ENCODE measurements at regions not wholly inside any gene's neighbourhood (a gene's known extent, or its start where the extent isn't known, plus 50 kb on each side); places are given as distances from the start of the nearest gene placed in this dataset.

- Histone ChIP-seq H3K27me3 (peaks cover 39% of the 10 kb centered on the region), H3K36me3 (no peaks in the 10 kb centered on the region), H3K4me1 (no peaks in the 10 kb centered on the region), H3K4me3 (no peak overlapping the region), H3K9me3 (no peaks in the 10 kb centered on the region), H3K27ac (no peak overlapping the region)
- ATAC-seq, result no peak
- TF ChIP-seq EP300 (IDR thresholded peaks at IDR 0.05), result no peak
- no peak for TF ChIP-seq POLR2A (IDR thresholded peaks at IDR 0.05)
- no peak for TF ChIP-seq POLR2AphosphoS5 (IDR thresholded peaks at IDR 0.05)
- TF ChIP-seq CTCF (IDR thresholded peaks at IDR 0.05), result no peak
- 88 to 93% methylated on average over 8 to 13 of the region's 19 CpGs for WGBS, 2 donors (ENCODE audit: low coverage in 1 of 2)
Measured at GRCh38 chr17:79544142-79544914, 66.5 kb downstream of the RBFOX3 start.

- peaks cover 39% of the 10 kb centered on the region for H3K27me3 ChIP-seq
- no peak for TF ChIP-seq CTCF (IDR thresholded peaks at IDR 0.05)
- no peak for TF ChIP-seq POLR2A (IDR thresholded peaks at IDR 0.05)
- TF ChIP-seq POLR2AphosphoS5 (IDR thresholded peaks at IDR 0.05), result no peak
- TF ChIP-seq EP300 (IDR thresholded peaks at IDR 0.05), result no peak
- no peak for ATAC-seq
- H3K36me3 ChIP-seq, result no peaks in the 10 kb centered on the region
- H3K4me1 ChIP-seq, result no peaks in the 10 kb centered on the region
- no peaks in the 10 kb centered on the region for H3K9me3 ChIP-seq
- no peak overlapping the region for H3K27ac ChIP-seq
- whole genome bisulfite sequencing, 2 donors (ENCODE audit: low coverage in 1 of 2), result 54% methylated on average over 10 of the region's 15 CpGs; no CpG with 5 or more reads in 1 of the 2 donors
- no peak overlapping the region for H3K4me3 ChIP-seq
Measured at GRCh38 chr17:79543531-79543930, 67.3 kb downstream of the RBFOX3 start.

GRCh38 chr17:79542718-79543117 lies 68.1 kb downstream of the RBFOX3 start:
- Histone ChIP-seq H3K4me1 (no peaks in the 10 kb centered on the region), H3K36me3 (no peaks in the 10 kb centered on the region), H3K27ac (no peak overlapping the region), H3K27me3 (peaks cover 38% of the 10 kb centered on the region), H3K9me3 (no peaks in the 10 kb centered on the region), H3K4me3 (no peak overlapping the region)
- no peak for ATAC-seq
- TF ChIP-seq EP300 (IDR thresholded peaks at IDR 0.05), result no peak
- no peak for TF ChIP-seq CTCF (IDR thresholded peaks at IDR 0.05)
- no peak for TF ChIP-seq POLR2A (IDR thresholded peaks at IDR 0.05)
- no peak for TF ChIP-seq POLR2AphosphoS5 (IDR thresholded peaks at IDR 0.05)
- 76 to 93% methylated on average over 4 to 6 of the region's 8 CpGs for WGBS, 2 donors (ENCODE audit: low coverage in 1 of 2)

- no peak for ATAC-seq
- H3K36me3 ChIP-seq, result no peaks in the 10 kb centered on the region
- no peaks in the 10 kb centered on the region for H3K9me3 ChIP-seq
- no peaks in the 10 kb centered on the region for H3K4me1 ChIP-seq
- no peak overlapping the region for H3K4me3 ChIP-seq
- TF ChIP-seq CTCF (IDR thresholded peaks at IDR 0.05), result no peak
- TF ChIP-seq EP300 (IDR thresholded peaks at IDR 0.05), result no peak
- no peak for TF ChIP-seq POLR2AphosphoS5 (IDR thresholded peaks at IDR 0.05)
- peaks cover 38% of the 10 kb centered on the region for H3K27me3 ChIP-seq
- no peak overlapping the region for H3K27ac ChIP-seq
- WGBS, 2 donors (ENCODE audit: low coverage in 1 of 2), result 78 to 92% methylated on average over 6 to 8 of the region's 15 CpGs
Measured at GRCh38 chr17:79541056-79541850, 69.6 kb downstream of the RBFOX3 start.
